ENCODE measurements at regions not wholly inside any gene's neighbourhood (a gene's known extent, or its start where the extent isn't known, plus 50 kb on each side); places are given as distances from the start of the nearest gene placed in this dataset.

DNA sequence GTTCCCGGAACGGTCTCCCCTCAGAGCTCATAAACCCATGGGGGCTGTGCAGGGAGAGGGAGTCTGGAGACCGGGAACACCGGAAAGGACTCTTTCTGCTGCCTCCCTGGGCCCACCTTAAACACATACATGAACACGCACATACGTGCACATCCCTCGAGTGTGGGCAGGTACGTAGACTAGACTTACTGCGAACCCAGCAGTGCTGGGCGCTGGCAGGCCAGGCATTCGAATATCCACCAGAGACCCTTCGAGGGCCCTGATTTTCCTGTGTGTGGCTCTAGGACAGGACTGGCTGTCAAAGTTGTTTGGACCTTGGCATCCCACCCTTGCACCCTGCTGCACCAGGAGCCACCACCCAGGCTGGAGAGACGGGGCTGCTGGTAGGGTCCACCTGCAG lies 102.7 kb downstream of the PLXNA1 start:
- no peak for TF ChIP-seq EZH2 (IDR thresholded peaks at IDR 0.05; ENCODE audit: insufficient read depth, poor library complexity, severe bottlenecking)
- TF ChIP-seq EZH2phosphoT487 (IDR thresholded peaks at IDR 0.05; ENCODE audit: insufficient read depth, low read depth) = no peak
